ENCODE measurements at regions not wholly inside any gene's neighbourhood (a gene's known extent, or its start where the extent isn't known, plus 50 kb on each side); places are given as distances from the start of the nearest gene placed in this dataset.

DNA sequence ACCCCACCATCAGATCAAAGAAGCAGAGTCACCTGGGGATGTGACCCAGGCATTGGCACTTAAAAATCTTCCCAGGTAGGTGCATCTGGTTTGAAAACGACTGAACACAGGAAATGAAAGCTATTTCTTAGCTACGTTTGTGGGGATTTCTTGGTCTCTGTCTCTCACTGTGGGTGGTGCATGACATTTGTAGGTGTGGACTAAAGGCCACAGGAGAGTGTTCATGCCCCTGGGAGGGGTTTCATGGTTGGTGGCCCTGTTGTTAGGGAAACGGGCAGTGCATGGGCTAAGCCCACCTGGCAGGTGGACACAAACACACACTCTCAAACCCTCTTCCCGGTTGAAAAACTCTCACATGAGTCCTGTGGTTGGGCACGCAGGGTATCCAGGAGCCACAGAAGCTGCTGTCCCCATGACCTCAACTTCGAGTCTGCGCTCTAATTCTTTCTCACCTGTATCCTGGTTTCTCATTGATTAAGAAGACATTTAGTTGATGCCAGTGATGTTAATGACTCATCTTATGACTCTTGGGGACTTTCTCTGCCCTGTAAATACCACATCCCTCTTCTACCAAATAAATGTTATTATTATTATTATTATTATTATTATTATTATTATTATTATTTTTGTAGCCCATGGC, 119.4 kb downstream of the MRPS6 start:
- H3K4me1 ChIP-seq (ENCODE audit: control insufficient read depth, insufficient read depth, low read length), result peaks cover 34% of the 10 kb centered on the region

GRCh38 chr21:34195335-34195734, 122.0 kb downstream of the MRPS6 start:
- peak overlapping the region; percentile 78 for H3K27ac ChIP-seq (ENCODE audit: low read depth, low read length)
- peaks cover 51% of the 10 kb centered on the region for H3K4me1 ChIP-seq (ENCODE audit: control insufficient read depth, insufficient read depth, low read length)
- no peaks in the 10 kb centered on the region for H3K36me3 ChIP-seq (ENCODE audit: control insufficient read depth, insufficient read depth, low read length)
- H3K27me3 ChIP-seq (ENCODE audit: control insufficient read depth, insufficient read depth, low read length), result no peaks in the 10 kb centered on the region
- H3K9ac ChIP-seq (ENCODE audit: low read length), result no peak overlapping the region
- no peak overlapping the region for H3K4me3 ChIP-seq (ENCODE audit: low read depth, low read length)
- peaks cover 6% of the 10 kb centered on the region; the same call in 1 of the 2 replicates for H3K9me3 ChIP-seq (ENCODE audit: control insufficient read depth, insufficient read depth, low read depth, low read length)

More for the DNA sequence above, 119.4 kb downstream of the MRPS6 start:
- Histone ChIP-seq H3K4me3 (ENCODE audit: low read depth, low read length) (no peak overlapping the region), H3K36me3 (ENCODE audit: control insufficient read depth, insufficient read depth, low read length) (no peaks in the 10 kb centered on the region), H3K9me3 (ENCODE audit: control insufficient read depth, insufficient read depth, low read depth, low read length) (peaks cover 6% of the 10 kb centered on the region; the same call in 1 of the 2 replicates), H3K27ac (ENCODE audit: low read depth, low read length) (no peak overlapping the region), H3K9ac (ENCODE audit: low read length) (no peak overlapping the region), H3K27me3 (ENCODE audit: control insufficient read depth, insufficient read depth, low read length) (no peaks in the 10 kb centered on the region)

GRCh38 chr21:34196996-34197395, 123.6 kb downstream of the MRPS6 start:
- H3K4me1 ChIP-seq (ENCODE audit: control insufficient read depth, insufficient read depth, low read length), result peaks cover 49% of the 10 kb centered on the region
- H3K27ac ChIP-seq (ENCODE audit: low read depth, low read length), result no peak overlapping the region
- no peaks in the 10 kb centered on the region for H3K36me3 ChIP-seq (ENCODE audit: control insufficient read depth, insufficient read depth, low read length)
- H3K9me3 ChIP-seq (ENCODE audit: control insufficient read depth, insufficient read depth, low read depth, low read length), result peaks cover 6% of the 10 kb centered on the region; the same call in 1 of the 2 replicates
- H3K4me3 ChIP-seq (ENCODE audit: low read depth, low read length), result no peak overlapping the region
- no peak overlapping the region for H3K9ac ChIP-seq (ENCODE audit: low read length)
- H3K27me3 ChIP-seq (ENCODE audit: control insufficient read depth, insufficient read depth, low read length), result no peaks in the 10 kb centered on the region

- Histone ChIP-seq H3K4me1 (ENCODE audit: control insufficient read depth, insufficient read depth, low read length) (peaks cover 52% of the 10 kb centered on the region), H3K9ac (ENCODE audit: low read length) (no peak overlapping the region), H3K4me3 (ENCODE audit: low read depth, low read length) (no peak overlapping the region), H3K36me3 (ENCODE audit: control insufficient read depth, insufficient read depth, low read length) (no peaks in the 10 kb centered on the region), H3K9me3 (ENCODE audit: control insufficient read depth, insufficient read depth, low read depth, low read length) (peaks cover 6% of the 10 kb centered on the region; the same call in 1 of the 2 replicates), H3K27ac (ENCODE audit: low read depth, low read length) (no peak overlapping the region), H3K27me3 (ENCODE audit: control insufficient read depth, insufficient read depth, low read length) (no peaks in the 10 kb centered on the region)
Observed at GRCh38 chr21:34197561-34197960, 124.2 kb downstream of the MRPS6 start.

GRCh38 chr21:34198231-34199120, 125.1 kb downstream of the MRPS6 start:
- Histone ChIP-seq H3K4me1 (ENCODE audit: control insufficient read depth, insufficient read depth, low read length) (peaks cover 60% of the 10 kb centered on the region), H3K36me3 (ENCODE audit: control insufficient read depth, insufficient read depth, low read length) (no peaks in the 10 kb centered on the region), H3K9me3 (ENCODE audit: control insufficient read depth, insufficient read depth, low read depth, low read length) (peaks cover 3% of the 10 kb centered on the region; the same call in 1 of the 2 replicates), H3K4me3 (ENCODE audit: low read depth, low read length) (no peak overlapping the region), H3K9ac (ENCODE audit: low read length) (no peak overlapping the region), H3K27me3 (ENCODE audit: control insufficient read depth, insufficient read depth, low read length) (no peaks in the 10 kb centered on the region), H3K27ac (ENCODE audit: low read depth, low read length) (no peak overlapping the region)

DNA sequence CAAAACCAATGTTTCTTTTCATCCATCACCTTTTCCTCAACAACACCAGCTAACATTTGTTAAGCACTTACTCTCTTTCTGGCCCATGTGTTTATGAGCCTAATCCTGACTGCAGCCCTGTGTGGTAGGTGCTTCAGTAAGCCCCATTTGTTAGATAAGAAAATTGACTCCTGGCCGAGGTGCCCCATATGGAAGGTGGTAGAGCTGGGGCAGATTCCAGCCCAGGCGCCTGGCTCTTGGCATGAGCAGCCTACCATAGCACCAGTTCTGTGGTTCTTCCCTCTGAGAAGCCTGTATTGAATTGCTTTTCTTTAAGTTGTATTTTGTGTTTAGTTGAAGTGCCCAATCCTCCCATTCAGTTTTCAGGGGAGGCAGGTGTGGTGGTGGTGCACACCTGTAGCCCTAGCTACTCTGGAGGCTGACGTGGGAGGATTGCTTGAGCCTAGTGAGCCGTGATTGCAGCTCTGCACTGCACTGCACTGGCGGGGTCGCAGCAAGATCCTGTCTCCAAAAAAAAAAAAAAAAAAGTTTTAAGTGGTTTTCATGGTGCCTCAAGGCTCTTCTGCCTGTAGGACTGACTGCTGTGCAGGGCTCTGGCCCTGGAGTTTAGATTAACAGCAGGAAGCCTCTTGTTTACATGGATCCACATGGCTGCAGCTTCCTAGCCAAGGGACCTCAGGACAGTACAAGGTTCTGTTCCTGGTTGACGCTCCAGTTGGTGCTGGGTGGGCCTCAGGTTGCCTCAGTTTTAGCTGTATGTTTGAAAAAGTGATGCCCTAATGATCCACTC, 125.9 kb downstream of the MRPS6 start:
- Histone ChIP-seq H3K4me3 (ENCODE audit: low read depth, low read length) (no peak overlapping the region), H3K27ac (ENCODE audit: low read depth, low read length) (no peak overlapping the region), H3K4me1 (ENCODE audit: control insufficient read depth, insufficient read depth, low read length) (peaks cover 65% of the 10 kb centered on the region)

DNA sequence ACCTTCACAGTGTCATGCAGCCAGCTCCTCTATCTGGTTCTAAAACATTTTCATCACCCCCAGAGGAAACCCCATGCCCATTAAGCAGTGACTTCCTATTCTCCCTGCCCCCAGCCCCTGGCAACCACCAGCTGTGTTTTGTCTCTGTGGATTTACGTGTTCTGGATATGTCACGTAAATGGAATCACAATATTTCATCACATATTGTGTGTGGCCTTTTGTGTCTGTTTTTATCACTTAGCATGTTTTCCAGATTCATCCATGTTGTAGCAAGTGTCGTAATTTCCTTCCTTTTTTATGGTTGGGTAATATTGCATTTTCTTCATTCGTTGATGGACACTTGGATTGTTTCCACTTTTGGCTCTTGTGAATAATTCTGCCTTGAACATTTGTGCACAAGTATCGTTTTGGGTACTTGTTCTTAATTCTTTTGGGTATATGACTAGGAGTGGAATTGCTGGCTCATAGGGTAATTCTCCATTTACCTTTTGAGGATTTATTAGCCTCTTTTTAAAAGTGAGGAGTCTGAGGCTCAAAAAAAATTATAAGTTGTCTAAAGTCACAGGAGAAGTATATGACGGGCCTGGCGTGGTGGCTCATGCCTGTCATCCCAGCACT, 127.0 kb downstream of the MRPS6 start:
- Histone ChIP-seq H3K36me3 (ENCODE audit: control insufficient read depth, insufficient read depth, low read length) (no peaks in the 10 kb centered on the region), H3K4me1 (ENCODE audit: control insufficient read depth, insufficient read depth, low read length) (peaks cover 65% of the 10 kb centered on the region), H3K27ac (ENCODE audit: low read depth, low read length) (no peak overlapping the region), H3K9ac (ENCODE audit: low read length) (no peak overlapping the region), H3K9me3 (ENCODE audit: control insufficient read depth, insufficient read depth, low read depth, low read length) (no peaks in the 10 kb centered on the region), H3K4me3 (ENCODE audit: low read depth, low read length) (no peak overlapping the region), H3K27me3 (ENCODE audit: control insufficient read depth, insufficient read depth, low read length) (no peaks in the 10 kb centered on the region)

More for the DNA sequence above, 125.9 kb downstream of the MRPS6 start:
- no peaks in the 10 kb centered on the region for H3K27me3 ChIP-seq (ENCODE audit: control insufficient read depth, insufficient read depth, low read length)
- no peaks in the 10 kb centered on the region for H3K9me3 ChIP-seq (ENCODE audit: control insufficient read depth, insufficient read depth, low read depth, low read length)
- H3K36me3 ChIP-seq (ENCODE audit: control insufficient read depth, insufficient read depth, low read length), result no peaks in the 10 kb centered on the region
- H3K9ac ChIP-seq (ENCODE audit: low read length), result no peak overlapping the region

GRCh38 chr21:34201001-34201400, 127.6 kb downstream of the MRPS6 start:
- no peaks in the 10 kb centered on the region for H3K27me3 ChIP-seq (ENCODE audit: control insufficient read depth, insufficient read depth, low read length)
- H3K9ac ChIP-seq (ENCODE audit: low read length), result peak overlapping the region; percentile 86
- peak overlapping the region; percentile 80 for H3K4me3 ChIP-seq (ENCODE audit: low read depth, low read length)
- H3K36me3 ChIP-seq (ENCODE audit: control insufficient read depth, insufficient read depth, low read length), result no peaks in the 10 kb centered on the region
- no peaks in the 10 kb centered on the region for H3K9me3 ChIP-seq (ENCODE audit: control insufficient read depth, insufficient read depth, low read depth, low read length)
- no peak overlapping the region; the same call in 1 of the 2 replicates for H3K27ac ChIP-seq (ENCODE audit: low read depth, low read length)
- peaks cover 61% of the 10 kb centered on the region for H3K4me1 ChIP-seq (ENCODE audit: control insufficient read depth, insufficient read depth, low read length)

DNA sequence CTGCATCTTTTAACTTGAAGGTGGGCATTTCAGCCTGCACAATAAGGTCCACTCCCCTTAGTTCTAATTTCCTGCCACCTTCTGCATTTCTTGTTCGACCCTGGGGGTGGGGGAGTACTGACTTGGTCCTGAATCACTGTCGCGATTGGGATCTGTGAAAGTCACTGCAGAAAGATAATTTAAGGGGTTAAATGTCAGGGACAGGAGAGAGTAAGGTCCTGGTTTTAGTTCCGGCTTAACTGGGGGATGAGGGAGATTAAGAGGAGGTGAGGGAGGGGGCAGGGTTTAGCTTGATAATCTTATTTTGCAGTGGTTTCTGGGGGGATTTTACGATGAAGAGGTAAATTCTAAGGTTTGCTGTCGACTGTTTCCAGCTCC, 128.1 kb downstream of the MRPS6 start:
- H3K36me3 ChIP-seq (ENCODE audit: control insufficient read depth, insufficient read depth, low read length), result no peaks in the 10 kb centered on the region
- H3K4me1 ChIP-seq (ENCODE audit: control insufficient read depth, insufficient read depth, low read length), result peaks cover 59% of the 10 kb centered on the region
- no peaks in the 10 kb centered on the region for H3K9me3 ChIP-seq (ENCODE audit: control insufficient read depth, insufficient read depth, low read depth, low read length)
- peak overlapping the region; percentile 86 for H3K9ac ChIP-seq (ENCODE audit: low read length)
- H3K27me3 ChIP-seq (ENCODE audit: control insufficient read depth, insufficient read depth, low read length), result no peaks in the 10 kb centered on the region
- H3K27ac ChIP-seq (ENCODE audit: low read depth, low read length), result peak overlapping the region; percentile 13; the same call in 1 of the 2 replicates
- peak overlapping the region; percentile 80 for H3K4me3 ChIP-seq (ENCODE audit: low read depth, low read length)

DNA sequence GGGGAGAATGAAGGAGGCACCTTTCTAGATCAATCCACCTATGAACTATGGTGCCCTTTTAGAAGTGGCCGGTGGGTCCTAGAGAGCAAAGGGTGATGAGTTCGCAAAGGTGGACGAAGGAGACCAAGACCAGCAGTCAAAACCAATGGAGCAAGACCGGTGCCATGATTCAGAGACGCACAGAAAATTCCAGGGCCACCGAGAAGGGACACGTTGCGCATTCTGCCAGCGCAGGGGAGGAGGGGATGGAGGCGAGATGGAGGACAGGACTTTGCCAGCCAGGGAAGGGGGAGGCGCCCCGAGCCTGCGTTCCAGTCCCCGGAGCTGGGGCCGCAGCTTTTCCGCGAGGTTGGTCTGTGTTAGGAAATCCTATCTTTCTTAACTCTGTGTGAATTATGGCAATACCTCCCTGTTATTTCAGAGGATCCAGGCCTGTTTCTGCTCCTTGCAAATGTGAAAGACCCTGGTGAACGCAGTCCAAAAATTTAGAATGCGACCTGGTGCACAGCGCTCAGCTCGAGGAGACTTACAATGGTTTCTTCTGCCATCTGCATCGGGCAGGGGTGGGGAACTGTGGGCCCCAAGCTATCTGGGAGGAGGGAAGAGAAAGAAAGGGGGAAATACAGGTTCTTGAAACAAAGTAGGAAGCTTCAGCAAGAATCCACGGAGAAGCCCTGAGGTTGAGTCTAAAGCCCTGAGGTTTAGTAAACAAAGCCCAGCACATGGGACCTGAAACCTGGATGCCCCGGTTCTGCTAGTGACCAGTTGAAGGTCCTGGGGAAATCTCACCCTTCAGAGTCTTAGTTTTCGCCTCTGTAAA, 129.4 kb downstream of the MRPS6 start:
- Histone ChIP-seq H3K9ac (ENCODE audit: low read length) (peak overlapping the region; percentile 86), H3K27me3 (ENCODE audit: control insufficient read depth, insufficient read depth, low read length) (no peaks in the 10 kb centered on the region), H3K4me1 (ENCODE audit: control insufficient read depth, insufficient read depth, low read length) (peaks cover 54% of the 10 kb centered on the region), H3K36me3 (ENCODE audit: control insufficient read depth, insufficient read depth, low read length) (no peaks in the 10 kb centered on the region), H3K4me3 (ENCODE audit: low read depth, low read length) (peak overlapping the region; percentile 80), H3K9me3 (ENCODE audit: control insufficient read depth, insufficient read depth, low read depth, low read length) (no peaks in the 10 kb centered on the region), H3K27ac (ENCODE audit: low read depth, low read length) (peak overlapping the region; percentile 13; the same call in 1 of the 2 replicates)
